HG02870 (cell line): ENCODE measurements at regions not wholly inside any gene's neighbourhood (a gene's known extent, or its start where the extent isn't known, plus 50 kb on each side); places are given as distances from the start of the nearest gene placed in this dataset.
"Not testable (repeated sequence)": the region's sequence is repeated elsewhere in the genome, so short reads cannot be mapped to it uniquely, and the experiment has no call there.

Experiments used
- ATAC-seq: cut with Tn5 transposase; IDR thresholded peaks from one replicate; pipeline ENCODE4 v1.9.1; 2021; ENCODE audit warnings: mild to moderate bottlenecking, moderate library complexity; ENCODE audit not compliant: unreplicated experiment

DNA sequence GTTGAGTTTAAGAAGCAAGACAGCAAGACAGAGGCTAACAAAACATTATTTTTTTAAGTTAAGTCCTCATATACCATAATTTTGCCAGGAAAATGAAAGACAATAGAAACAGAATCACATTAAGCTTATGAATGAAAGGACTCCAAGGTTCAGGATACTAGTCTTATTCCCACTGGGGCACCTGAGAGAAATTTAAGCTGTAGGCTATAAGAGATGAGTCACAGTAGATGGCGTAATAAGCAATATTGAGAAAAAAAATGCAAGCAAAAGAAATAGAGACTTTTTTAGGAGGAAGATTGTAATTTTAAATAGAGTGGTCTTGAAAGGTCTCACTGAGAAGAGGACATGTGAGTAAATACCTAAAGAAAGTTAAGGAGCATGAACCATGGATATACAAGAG, 57.1 kb upstream of the KIF2B start:
- ATAC-seq: no peak

DNA sequence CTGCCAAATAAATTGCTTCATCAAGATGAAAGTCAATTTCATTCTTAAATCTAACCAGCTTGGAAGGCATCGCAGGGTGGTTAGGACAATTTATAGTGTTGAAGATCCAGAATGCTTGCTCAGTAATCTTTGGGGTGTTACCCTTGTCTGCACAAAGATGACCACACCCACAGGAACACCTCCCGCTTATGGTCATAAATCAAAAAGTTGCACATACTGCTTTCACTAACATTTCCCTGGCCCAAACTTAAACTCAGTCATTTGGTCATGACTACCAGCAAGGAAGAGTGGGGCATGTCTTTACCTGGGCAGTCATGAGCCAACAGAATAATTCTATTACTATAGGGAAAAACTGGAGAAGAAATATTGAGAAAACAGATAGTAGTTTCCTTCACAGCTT, 57.6 kb upstream of the KIF2B start:
- ATAC-seq: no peak

DNA sequence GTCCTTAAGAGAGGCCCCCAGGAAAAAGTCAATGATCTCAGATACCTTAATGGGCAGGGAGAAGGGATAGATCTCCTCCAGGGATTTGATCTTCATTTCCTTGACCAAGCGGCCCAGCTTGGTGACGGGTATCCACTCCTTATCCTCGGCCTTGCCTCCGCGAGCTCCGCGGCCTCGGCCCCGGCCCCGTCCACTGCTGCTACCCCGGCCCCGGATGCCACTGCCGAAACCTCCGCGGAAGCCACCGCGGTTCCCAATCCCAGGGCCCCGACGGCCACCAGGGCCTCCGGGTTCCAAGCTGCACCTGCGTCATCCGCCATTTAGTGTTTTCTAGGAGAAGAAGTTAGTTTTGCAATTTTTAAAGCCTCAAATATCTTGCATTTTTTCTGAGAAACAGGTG, 65.2 kb upstream of the KIF2B start:
- ATAC-seq: no peak

DNA sequence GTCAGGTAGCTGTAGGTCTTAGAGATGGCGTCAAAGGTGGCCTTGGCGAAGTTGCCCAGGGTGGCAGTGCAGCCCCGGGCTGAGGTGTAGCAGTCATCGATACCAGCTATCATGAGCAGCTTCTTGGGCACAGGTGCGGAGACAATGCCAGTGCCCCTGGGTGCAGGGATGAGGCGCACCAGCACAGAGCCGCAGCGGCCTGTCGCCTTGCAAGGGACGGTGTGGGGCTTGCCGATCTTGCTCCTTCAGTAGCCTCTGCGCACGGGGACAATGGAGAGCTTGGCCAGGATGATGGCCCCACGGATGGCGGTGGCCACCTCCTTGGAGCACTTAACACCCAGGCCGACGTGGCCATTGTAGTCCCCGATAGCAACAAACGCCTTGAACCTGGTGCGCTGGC, 65.6 kb upstream of the KIF2B start:
- not testable (repeated sequence) for ATAC-seq

DNA sequence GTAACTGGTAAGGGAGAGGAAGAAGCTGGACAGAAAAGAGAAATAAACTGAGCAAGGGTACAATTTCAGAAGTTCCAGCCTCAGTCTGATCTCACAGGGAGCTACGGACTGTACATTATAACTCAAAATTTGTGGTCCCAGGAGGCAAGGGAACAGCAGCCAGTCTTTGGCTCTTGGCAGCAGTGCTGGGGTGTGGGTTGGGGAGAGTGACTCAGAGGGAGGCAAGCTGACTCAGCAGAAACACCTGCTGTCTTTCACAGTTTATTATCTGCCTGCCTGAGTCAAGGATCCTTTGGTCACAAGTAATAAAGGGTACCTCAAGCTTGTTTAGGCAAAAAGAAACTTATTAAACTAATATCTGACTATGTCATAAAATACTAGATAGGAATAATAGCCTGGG, 73.5 kb upstream of the KIF2B start:
- ATAC-seq: no peak

DNA sequence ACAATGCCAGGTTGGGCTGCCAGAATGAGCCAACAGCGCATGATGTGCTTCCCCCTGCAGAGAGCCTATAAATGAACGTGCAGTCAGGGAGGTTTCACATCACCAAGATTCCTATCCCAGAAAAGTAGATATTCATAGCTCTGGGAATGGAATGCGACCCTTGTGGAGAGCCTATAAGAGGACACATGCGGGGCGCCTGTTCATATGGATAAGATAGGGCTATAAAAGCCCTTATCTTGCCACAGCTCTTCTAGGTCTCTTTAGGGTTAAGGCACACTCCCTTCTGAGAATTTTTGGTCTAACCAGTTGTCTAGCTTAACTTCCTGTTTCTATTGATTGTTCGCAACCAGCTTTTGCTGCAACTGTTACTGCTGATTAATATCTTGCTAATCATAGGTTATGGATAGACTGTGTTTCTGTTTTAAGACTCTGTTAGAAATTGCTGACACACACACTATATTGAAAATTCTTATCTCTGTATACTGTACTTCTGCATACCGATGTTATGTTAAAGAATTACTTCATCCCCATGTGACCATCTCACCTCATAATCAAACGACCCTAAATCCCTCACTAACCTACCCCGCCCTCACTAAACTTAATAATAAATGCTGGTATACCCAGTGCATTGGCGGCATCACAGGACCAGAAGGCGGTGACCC, 74.4 kb upstream of the KIF2B start:
- not testable (repeated sequence) for ATAC-seq

DNA sequence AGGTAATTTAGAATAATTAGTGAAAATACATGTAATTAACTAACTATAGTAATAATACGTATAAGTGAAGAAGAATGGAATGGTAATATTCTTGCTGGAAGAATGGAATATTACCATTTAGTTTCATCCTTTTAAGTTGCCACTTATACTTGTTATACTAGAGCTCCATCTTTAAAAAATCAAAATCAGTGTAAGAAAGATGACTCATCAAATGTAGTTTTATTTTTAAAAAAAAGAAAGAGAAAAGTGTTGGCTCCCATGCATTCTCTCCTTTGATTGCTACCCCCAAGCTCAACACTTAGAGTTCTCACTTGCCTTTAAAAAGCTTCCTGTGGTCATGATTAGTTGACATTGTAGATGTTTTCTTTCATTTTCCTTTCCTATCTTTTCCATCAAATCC, 82.4 kb upstream of the KIF2B start:
- ATAC-seq: no peak

DNA sequence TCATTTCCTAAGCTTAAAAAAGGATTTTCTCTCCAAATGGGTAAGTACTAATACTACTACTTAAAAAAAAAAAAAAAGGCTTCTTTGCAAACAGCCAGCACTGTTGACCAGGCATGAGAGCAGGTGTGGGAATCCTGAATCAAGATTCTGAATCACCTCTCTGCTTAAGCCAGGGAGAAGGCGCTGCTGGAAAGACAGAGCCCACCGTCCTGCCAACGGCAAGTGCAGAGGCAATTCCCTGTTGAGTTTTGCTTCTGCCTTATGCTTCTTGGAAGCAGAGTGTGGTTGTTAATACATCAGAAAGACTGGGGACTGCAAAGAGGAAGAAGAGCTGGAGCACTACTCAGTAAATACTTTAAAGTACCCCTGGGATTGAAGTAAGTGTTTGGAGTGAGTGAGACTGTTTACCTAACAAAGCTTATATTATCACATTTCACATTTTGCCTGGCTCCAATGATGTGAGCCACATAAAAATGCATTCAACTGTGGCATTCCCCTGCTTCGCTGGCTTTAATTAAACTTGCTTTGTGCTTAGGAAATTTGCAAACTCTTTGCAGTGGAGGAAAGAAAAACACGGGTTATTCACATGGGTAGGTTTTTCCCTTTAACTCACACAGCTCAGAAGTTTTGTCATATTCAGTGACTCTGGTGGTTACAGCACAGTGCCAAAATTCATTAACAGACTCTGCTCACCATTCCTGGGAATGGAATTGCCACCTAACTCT, 86.0 kb upstream of the KIF2B start:
- no peak for ATAC-seq

DNA sequence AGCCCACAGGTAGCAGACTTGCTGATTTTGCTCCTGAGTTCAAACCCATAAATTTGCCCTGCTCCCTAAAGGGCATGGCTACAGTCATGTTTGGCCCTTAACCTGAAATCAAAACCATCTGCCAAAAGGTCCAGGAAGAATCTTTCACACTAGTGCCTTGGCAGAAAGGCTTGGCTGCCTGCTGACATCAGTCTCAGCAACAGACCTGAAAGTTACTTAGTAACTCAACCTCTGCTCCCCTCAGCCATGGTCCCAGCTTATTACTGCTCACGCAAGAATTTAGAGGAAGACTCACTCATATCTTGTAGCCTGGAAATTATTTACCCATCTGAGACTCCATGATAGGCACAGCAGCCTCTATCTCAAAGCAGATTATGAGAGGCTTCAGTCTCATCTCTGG, 98.0 kb upstream of the KIF2B start:
- ATAC-seq: no peak

DNA sequence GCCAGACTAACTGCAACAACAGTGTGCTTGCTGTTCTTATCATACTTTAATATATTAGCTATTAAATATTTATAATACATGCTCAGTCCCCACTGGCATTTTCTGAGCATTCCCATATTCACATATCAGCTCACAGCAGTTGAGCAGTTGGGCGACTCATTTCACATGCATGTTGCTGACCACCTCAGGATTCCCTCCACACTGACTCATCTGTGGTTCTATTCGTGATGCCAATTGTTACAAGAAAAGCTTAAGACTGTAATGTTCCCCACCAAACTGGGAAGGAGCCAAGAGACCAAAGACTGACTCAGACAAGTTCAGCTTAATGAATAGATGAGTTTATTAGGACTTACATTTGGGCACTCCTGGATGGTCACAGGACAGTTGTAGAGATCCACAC, 100.3 kb upstream of the KIF2B start:
- ATAC-seq: no peak

DNA sequence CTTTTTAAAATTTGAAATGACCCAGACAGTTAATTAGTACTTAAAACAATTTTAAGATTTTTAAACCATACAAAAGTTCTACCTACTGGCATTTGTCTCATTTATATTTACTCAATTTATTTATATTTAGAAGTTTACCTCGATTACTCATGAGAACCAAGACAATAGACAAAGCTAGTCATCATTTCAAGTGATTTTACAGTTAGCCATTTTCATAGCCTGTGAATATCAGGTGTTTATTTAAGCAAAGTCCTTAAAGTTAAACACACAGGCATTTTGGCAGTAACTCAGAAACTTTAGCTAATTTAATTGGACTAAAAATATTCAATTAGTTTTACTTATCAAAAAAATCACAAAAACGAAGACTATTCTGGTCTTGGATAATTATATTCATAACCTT, 101.6 kb upstream of the KIF2B start:
- no peak for ATAC-seq

DNA sequence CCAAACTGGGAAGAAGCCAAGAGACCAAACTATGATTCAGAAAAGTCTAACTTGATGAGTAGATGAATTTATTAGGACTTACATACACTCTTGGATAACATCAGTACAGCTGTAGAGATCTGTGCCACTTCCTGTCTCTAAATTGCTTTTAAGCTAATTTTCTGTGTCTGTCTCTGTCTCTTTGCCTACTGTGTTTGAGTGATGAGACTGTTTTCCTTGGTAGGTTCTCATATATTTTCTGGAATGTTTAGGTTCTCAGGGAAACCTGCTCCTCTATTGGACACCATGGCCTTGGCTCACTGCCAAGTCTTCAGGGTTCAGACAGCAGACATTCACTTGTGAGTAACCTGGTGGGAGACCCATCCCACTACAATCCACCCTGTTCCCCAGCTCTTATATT, 103.5 kb upstream of the KIF2B start:
- no peak for ATAC-seq

DNA sequence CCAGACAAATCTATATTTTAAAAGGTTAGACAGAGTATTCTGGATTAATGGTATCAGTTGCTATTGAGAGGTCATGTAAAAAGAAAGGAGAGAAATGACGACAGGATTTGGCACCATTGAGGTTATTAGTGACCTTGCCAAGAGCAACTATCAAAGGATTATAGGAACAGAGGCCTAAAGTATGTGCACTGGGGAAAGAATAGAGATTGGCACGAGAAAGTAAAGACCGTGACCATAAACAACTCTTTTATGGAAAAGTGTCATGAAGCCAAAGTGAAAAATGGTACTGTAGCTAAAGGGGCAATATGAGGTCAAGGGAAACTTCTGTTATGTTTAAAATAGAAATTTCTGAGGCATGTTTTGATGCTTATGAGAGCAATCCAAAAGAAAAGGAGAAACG, 115.2 kb upstream of the KIF2B start:
- no peak for ATAC-seq

DNA sequence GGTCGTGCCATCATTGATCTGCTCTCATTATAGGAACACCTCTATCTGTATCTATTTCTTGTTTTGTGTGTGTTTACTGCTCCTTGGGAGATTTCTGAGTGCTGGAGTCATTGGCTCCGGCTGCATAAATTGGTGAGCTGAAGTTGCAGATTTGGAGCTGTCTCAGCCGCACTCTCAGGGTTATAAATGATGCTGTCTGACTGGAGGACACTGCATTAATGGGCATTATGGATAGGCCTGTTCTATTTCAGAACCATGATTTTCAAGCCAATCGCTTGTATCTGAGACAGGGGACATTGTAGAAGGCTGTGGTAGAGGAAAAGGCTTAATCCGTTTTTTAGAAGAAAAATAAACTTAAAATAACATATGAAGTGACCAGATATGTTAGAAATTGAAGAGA, 126.4 kb upstream of the KIF2B start:
- ATAC-seq: no peak

DNA sequence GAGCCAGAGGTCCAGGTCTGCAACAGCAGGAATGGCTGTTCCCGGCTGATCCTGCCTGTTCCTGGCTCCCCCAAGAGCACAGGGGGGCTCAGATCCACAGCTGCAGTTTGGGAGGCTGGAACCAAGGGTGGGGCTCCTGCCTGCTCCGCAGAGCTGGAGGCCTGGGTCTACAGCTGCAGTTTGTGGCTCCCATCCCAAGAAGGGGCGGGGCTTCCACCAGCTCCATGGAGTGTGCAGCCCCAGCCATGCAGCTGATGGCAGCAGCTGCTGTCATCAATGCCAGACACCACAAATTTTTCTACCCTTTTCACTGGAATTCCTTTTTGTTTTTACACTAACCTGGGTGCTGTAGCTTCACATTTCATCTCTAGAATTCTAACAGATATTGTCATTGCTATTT, 135.4 kb upstream of the KIF2B start:
- no peak for ATAC-seq

DNA sequence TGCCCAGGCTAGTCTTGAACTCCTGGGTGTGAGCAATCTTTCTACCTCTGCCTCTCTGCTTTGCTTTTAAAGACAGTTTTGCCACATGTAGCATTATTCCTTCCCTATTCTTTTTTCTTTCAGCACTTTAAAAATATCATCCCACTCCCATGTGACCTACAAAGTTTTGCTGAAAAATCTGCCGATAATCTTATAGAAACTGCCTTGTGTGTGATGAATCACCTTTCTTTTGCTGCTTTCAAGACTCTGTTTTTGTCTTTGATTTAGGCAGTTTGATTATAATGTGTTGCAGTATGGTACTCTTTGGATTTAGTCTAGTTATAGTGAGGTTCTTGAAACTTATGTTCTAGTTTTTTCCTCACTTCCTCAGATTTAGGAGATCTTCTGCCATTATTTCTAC, 142.0 kb upstream of the KIF2B start:
- ATAC-seq: no peak

DNA sequence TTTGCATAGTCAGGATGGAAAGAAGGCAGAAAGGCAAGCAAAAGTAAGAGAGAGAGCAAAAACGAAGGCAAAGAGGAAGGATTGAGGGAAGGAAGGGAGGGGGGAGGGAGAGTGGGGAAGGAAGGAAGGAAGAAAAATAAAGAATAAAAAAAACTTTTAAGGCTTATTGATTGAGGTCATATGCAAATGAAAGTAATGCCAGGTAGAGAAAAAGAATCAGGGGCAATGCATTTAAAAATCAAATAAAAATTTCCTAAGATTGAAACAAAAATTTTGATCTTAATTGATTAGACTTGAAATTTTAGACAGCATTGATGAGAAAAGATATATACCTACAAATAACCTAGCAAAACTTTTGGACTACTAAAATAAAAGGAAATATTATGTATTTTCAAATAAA, 153.9 kb upstream of the KIF2B start:
- no peak for ATAC-seq

DNA sequence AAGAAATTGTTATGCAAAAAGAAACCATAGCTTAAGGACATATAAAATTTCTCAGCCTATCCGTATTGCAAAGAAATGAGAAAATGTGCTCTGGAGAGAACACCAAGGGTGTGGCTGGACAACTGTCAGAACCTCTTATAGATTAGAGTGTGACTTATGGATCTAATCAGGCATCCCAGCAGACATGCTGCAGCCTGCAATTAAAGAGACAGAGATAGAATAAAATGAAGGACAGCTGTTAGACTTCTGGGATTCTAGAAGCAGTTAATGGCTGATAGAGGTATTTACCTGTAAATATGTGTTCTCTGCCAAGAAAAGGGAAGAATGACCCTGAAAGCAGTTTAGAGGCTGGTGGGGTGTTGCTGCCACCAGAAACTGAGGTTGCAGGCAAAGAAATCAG, 160.1 kb upstream of the KIF2B start:
- ATAC-seq: no peak

DNA sequence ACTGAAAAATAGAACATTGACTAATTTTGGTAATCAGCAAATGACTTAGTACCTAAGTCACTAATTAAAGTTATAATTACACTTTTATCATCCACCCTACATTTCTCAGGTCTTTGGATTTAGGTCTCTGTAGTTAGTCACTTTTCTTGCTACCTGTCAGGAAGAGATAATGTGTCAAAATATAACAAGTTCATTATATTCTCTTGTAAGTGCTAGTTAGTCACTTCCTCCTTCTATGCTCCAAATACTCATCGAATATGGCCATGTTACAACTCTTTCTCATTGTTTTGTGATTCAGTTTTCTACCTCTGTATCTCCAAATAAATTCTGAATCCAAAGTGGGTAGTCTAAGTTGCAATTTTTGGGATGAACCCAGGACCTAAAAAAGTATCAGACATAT, 163.5 kb upstream of the KIF2B start:
- ATAC-seq: no peak

DNA sequence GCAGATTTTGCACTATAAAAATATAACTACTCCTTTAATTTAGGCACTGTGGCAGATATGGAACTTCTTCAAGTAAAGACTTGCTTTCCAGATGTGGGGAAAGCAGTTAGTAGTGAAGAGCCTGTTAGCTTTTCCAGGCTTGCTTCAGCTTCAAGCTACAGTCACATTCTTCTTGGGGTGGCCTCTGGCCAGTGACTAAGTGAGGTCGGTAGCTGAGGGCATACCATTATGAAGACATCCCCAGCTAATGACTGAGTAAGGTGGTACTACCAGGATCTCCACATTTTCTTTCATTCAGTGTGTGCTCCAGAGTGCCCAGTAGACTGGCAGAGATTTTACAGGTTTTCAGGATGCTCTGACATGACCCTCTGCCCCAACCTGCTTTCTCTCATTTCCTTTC, 167.1 kb upstream of the KIF2B start:
- ATAC-seq: no peak

DNA sequence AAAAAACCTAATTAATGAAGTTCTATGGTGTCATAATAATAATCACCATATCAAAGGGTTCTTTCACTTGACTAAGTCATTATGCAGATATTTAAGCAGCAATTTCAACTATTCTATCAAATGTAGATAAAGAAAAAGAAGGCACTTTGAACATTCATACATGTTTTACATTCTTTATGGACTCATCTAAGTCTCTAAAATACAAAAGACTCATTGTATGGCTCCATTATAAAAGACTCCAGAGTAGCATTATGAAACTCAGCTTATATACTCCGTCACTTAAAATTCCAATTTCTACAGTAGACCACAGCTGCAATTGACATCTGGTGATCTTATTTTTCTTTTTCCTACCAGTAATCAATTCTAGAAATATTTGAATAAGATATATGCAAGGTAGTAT, 173.5 kb upstream of the KIF2B start:
- ATAC-seq: no peak

DNA sequence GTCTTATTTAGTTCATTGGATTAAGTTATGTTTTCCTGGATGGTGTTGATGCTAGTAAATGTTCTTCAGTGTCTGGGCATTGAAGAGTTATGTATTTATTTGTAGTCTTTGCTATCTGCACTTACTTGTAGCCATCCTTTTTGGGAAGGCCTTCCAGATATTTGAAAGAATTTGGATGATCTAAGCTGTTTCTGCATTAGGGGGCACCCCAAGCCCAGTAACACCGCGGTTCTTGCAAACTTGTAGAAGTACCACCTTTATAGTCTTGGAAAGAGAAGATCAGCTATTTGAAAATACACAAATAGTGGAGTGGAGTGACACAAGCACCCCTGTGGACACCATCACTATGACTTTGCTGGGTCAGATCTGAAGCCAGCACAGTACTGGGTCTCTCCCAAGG, 175.9 kb upstream of the KIF2B start:
- ATAC-seq: no peak

DNA sequence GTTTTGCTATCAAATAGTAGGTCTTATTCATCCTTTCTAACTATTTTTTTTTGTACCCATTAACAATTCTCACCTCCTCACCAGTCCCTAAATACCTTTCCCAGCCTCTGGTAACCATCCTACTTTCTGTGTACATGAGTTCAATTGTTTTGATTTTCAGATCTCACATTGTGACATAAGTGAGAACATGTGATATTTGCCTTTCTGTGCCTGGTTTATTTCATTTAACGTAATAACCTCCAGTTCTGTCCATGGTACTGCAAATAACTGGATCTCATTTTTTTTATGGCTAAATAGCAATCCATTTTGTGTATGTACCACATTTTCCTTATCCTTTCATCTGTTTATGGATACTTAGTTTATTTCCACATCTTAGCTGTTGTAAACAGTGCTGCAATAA, 181.9 kb upstream of the KIF2B start:
- ATAC-seq: no peak
